ENCODE measurements at regions not wholly inside any gene's neighbourhood (a gene's known extent, or its start where the extent isn't known, plus 50 kb on each side); places are given as distances from the start of the nearest gene placed in this dataset.
"Not testable (repeated sequence)": the region's sequence is repeated elsewhere in the genome, so short reads cannot be mapped to it uniquely, and the experiment has no call there.

DNA sequence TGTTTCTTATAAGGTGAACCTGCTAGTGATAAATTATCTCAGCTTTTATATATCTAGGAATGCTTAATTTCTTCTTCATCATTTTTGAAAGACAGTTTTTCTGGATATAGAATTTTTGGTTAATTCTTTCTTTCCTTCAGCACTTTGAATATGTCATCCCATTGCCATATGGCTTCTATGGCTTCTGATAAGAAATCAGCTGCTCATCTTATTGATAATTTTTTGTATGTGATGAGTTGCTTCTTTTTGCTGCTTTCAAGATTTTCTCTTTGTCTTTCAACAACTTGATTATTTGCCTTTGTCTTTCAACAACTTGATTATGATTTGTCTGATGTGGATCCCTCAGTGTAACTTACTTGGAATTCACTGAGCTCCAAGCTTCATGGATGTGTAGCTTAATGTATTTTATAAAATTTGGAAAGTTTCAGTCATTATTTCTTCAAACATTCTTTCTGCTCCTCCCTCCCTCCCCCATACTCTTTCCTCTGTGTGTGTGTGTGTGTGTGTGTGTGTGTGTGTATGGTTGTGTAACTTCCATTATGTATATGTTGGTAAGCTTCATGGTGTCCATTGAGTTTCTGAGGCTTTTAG, 243.9 kb downstream of the TLE1 start:
- no peaks in the 10 kb centered on the region for H3K27me3 ChIP-seq (ENCODE audit: control insufficient read depth in 1 of 2, insufficient read depth in 2 of 2, low read length in 2 of 2)
- no peaks in the 10 kb centered on the region for H3K36me3 ChIP-seq (ENCODE audit: control insufficient read depth in 1 of 2, insufficient read depth in 2 of 2, low read length in 2 of 2)
- peaks cover 0 to 6% of the 10 kb centered on the region in 2 donors for H3K9me3 ChIP-seq (ENCODE audit: control insufficient read depth in 1 of 2, low read length in 2 of 2)
- H3K27ac ChIP-seq (ENCODE audit: low read depth, low read length), result no peak overlapping the region
- no peaks in the 10 kb centered on the region for H3K4me1 ChIP-seq (ENCODE audit: control insufficient read depth in 1 of 2, insufficient read depth in 2 of 2, low read length in 2 of 2)
- H3K4me3 ChIP-seq (ENCODE audit: low read depth in 1 of 2, low read length in 2 of 2), result no peak overlapping the region
- H3K9ac ChIP-seq (ENCODE audit: low read depth in 1 of 2, low read length in 2 of 2), result no peak overlapping the region

DNA sequence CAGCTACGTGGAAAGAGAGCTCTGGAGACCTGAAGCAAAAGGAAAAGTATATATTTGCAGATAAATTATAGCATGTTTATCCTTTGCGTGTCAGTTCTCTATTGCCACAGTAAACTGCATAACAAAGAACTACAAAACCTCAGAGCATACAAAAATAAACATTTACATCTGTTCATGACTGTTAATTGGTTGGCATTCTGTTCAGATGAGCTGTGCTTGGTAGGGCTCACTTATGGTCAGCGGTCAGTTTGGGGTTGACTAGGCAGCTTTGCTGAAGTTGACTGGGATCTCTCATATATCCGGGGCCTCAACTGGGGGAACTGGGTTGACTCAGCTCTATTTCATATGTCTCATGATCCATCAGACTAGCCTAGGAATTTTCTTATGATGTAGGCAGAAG, 257.7 kb downstream of the TLE1 start:
- Histone ChIP-seq H3K4me1 (ENCODE audit: control insufficient read depth in 1 of 2, insufficient read depth in 2 of 2, low read length in 2 of 2) (no peaks in the 10 kb centered on the region), H3K9me3 (ENCODE audit: control insufficient read depth in 1 of 2, low read length in 2 of 2) (peaks cover 6 to 11% of the 10 kb centered on the region in 2 donors), H3K27me3 (ENCODE audit: control insufficient read depth in 1 of 2, insufficient read depth in 2 of 2, low read length in 2 of 2) (no peaks in the 10 kb centered on the region), H3K36me3 (ENCODE audit: control insufficient read depth in 1 of 2, insufficient read depth in 2 of 2, low read length in 2 of 2) (no peaks in the 10 kb centered on the region), H3K9ac (ENCODE audit: low read depth in 1 of 2, low read length in 2 of 2) (no peak overlapping the region), H3K4me3 (ENCODE audit: low read depth in 1 of 2, low read length in 2 of 2) (no peak overlapping the region), H3K27ac (ENCODE audit: low read depth, low read length) (no peak overlapping the region)

DNA sequence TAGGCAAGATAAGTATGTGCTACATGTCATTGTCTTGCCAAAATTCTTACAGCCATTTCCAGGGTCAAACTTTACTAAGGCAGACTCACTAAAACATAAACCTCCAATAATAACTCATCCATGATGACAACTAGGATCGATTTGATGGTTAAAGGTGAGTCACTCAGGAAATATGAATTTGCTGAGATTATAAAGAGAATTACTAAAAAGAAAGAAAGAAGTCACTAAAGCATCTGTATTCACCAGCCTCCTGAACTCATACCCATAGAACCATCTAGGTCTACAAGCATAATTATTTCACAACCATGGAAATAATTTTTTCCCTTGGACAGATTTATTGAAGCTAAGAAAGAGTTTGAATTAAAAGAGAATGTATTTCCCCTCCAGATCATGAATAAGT, 258.6 kb downstream of the TLE1 start:
- H3K9me3 ChIP-seq (ENCODE audit: control insufficient read depth in 1 of 2, low read length in 2 of 2), result peaks cover 11 to 12% of the 10 kb centered on the region in 2 donors
- H3K27me3 ChIP-seq (ENCODE audit: control insufficient read depth in 1 of 2, insufficient read depth in 2 of 2, low read length in 2 of 2), result no peaks in the 10 kb centered on the region
- H3K4me1 ChIP-seq (ENCODE audit: control insufficient read depth in 1 of 2, insufficient read depth in 2 of 2, low read length in 2 of 2), result no peaks in the 10 kb centered on the region
- H3K4me3 ChIP-seq (ENCODE audit: low read depth in 1 of 2, low read length in 2 of 2), result no peak overlapping the region
- no peaks in the 10 kb centered on the region for H3K36me3 ChIP-seq (ENCODE audit: control insufficient read depth in 1 of 2, insufficient read depth in 2 of 2, low read length in 2 of 2)
- no peak overlapping the region for H3K27ac ChIP-seq (ENCODE audit: low read depth, low read length)
- no peak overlapping the region for H3K9ac ChIP-seq (ENCODE audit: low read depth in 1 of 2, low read length in 2 of 2)

DNA sequence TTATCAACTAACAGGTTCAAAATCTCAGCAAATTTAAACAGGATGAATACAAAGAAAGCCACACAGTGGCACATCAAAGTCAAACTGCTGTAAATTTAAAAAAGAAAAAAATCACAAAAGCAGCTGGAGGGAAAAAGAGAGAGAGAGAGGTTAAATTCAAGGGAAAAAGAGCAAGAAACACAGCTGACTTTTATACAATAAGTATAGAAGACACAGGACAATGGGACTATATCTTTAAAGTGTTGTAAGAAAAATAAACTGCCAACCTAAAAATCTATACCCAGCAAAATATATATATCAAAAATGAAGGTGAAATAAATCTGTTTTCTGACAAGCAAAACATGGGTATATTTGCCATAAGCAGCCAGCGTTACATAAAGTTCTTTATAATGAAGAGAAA, 261.5 kb downstream of the TLE1 start:
- Histone ChIP-seq H3K4me3 (ENCODE audit: low read depth in 1 of 2, low read length in 2 of 2) (no peak overlapping the region), H3K9me3 (ENCODE audit: control insufficient read depth in 1 of 2, low read length in 2 of 2) (peaks cover 11 to 12% of the 10 kb centered on the region in 2 donors), H3K36me3 (ENCODE audit: control insufficient read depth in 1 of 2, insufficient read depth in 2 of 2, low read length in 2 of 2) (no peaks in the 10 kb centered on the region), H3K27me3 (ENCODE audit: control insufficient read depth in 1 of 2, insufficient read depth in 2 of 2, low read length in 2 of 2) (no peaks in the 10 kb centered on the region), H3K4me1 (ENCODE audit: control insufficient read depth in 1 of 2, insufficient read depth in 2 of 2, low read length in 2 of 2) (no peaks in the 10 kb centered on the region), H3K9ac (ENCODE audit: low read depth in 1 of 2, low read length in 2 of 2) (no peak overlapping the region), H3K27ac (ENCODE audit: low read depth, low read length) (no peak overlapping the region)

DNA sequence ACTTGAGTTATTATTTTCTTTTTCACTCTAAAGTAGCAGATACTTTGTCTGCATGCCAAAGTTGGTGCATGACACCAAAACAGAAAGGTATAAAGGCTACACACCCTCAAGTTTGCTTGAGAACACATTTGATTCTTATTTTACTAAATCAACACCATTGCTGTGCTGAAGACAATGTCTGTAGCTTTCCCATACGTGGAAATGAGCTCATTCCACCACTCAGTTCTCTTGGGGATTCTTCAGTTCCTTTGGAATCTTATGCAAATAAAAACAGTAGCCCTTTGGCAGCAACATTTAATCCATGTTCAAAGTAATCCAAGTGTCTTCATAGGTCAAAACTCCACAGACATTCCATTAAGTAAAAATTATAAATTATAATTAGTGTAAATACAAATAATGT, 264.9 kb downstream of the TLE1 start:
- Histone ChIP-seq H3K9ac (ENCODE audit: low read depth in 1 of 2, low read length in 2 of 2) (no peak overlapping the region), H3K27ac (ENCODE audit: low read depth, low read length) (no peak overlapping the region), H3K9me3 (ENCODE audit: control insufficient read depth in 1 of 2, low read length in 2 of 2) (peaks cover 11 to 12% of the 10 kb centered on the region in 2 donors), H3K27me3 (ENCODE audit: control insufficient read depth in 1 of 2, insufficient read depth in 2 of 2, low read length in 2 of 2) (no peaks in the 10 kb centered on the region), H3K4me1 (ENCODE audit: control insufficient read depth in 1 of 2, insufficient read depth in 2 of 2, low read length in 2 of 2) (no peaks in the 10 kb centered on the region), H3K4me3 (ENCODE audit: low read depth in 1 of 2, low read length in 2 of 2) (no peak overlapping the region), H3K36me3 (ENCODE audit: control insufficient read depth in 1 of 2, insufficient read depth in 2 of 2, low read length in 2 of 2) (no peaks in the 10 kb centered on the region)

DNA sequence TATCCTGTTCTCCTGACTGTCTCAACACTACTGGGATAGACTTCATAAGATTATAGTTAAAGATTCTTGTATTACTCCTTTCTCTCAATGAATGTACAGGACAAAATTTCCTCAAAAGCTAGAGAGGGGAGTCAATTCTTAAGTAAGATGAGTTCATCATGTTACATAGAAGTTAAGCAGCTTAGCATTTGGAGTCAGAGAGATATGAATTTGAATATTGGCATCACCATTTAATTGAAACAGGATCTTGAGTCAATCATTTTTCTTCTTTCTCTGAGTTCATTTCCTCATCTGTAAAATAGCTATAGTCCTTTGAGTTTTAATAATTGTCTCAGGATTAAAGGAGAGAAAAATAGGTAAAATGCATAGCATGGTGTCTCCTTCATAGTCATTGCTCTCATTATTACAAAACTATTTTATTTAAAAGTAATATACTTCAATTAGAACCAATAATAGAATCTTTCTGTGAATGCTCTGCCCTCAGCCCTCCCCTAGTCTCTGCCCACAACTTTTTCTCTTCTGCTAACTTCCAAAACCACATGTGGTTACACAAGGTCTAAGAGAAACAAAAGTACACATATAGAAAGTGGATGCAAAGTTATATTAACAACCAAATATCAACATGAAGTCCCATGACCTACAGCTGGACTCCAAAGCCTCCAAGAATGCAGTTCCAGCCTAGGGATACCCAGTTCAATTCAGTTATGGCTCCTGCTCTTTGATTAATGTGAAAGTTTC, 265.6 kb downstream of the TLE1 start:
- Histone ChIP-seq H3K4me3 (ENCODE audit: low read depth in 1 of 2, low read length in 2 of 2) (no peak overlapping the region), H3K4me1 (ENCODE audit: control insufficient read depth in 1 of 2, insufficient read depth in 2 of 2, low read length in 2 of 2) (no peaks in the 10 kb centered on the region), H3K27me3 (ENCODE audit: control insufficient read depth in 1 of 2, insufficient read depth in 2 of 2, low read length in 2 of 2) (no peaks in the 10 kb centered on the region), H3K9me3 (ENCODE audit: control insufficient read depth in 1 of 2, low read length in 2 of 2) (peaks cover 11 to 12% of the 10 kb centered on the region in 2 donors), H3K27ac (ENCODE audit: low read depth, low read length) (no peak overlapping the region), H3K9ac (ENCODE audit: low read depth in 1 of 2, low read length in 2 of 2) (no peak overlapping the region), H3K36me3 (ENCODE audit: control insufficient read depth in 1 of 2, insufficient read depth in 2 of 2, low read length in 2 of 2) (no peaks in the 10 kb centered on the region)

DNA sequence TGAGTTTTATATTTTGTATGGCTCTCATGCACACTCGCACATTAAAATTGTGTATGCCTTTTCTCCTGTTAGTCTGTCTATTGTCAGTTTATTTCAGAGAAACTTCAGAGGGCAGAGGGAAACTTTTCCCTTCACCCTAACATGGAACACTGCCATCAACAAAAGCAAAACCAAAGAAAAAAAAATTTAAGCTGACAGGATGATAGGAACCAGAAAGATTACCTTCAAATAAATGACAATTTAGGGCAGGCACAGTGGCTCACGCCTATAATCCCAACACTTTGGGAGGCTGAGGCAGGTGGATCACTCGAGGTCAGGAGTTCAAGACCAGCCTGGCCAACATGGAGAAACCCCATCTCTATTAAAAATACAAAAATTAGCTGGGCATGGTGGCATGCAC, 268.3 kb downstream of the TLE1 start:
- not testable (repeated sequence) for H3K9ac ChIP-seq (ENCODE audit: low read depth in 1 of 2, low read length in 2 of 2); H3K27me3 ChIP-seq (ENCODE audit: control insufficient read depth in 1 of 2, insufficient read depth in 2 of 2, low read length in 2 of 2); H3K4me3 ChIP-seq (ENCODE audit: low read depth in 1 of 2, low read length in 2 of 2); H3K36me3 ChIP-seq (ENCODE audit: control insufficient read depth in 1 of 2, insufficient read depth in 2 of 2, low read length in 2 of 2); H3K27ac ChIP-seq (ENCODE audit: low read depth, low read length); H3K9me3 ChIP-seq (ENCODE audit: control insufficient read depth in 1 of 2, low read length in 2 of 2); H3K4me1 ChIP-seq (ENCODE audit: control insufficient read depth in 1 of 2, insufficient read depth in 2 of 2, low read length in 2 of 2)

DNA sequence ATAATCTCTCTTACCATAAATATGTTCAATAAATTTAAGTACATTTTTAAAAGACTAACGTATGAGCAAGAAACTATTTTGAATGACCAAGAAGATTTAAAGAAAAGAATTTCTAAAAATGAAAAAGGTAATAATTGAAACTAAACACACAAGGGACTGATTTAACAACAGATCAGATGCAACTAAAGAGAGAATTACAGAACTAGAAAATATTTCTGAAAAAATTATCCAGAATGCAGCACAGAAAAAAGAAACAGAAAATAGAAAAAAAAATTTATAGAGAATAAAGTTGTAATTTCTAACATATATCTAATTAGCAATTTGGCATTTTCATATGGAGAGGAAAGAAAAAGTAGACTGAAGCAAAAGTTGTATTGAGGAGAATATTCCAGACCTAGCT, 269.3 kb downstream of the TLE1 start:
- Histone ChIP-seq H3K9ac (ENCODE audit: low read depth in 1 of 2, low read length in 2 of 2) (no peak overlapping the region), H3K9me3 (ENCODE audit: control insufficient read depth in 1 of 2, low read length in 2 of 2) (no peaks in the 10 kb centered on the region), H3K36me3 (ENCODE audit: control insufficient read depth in 1 of 2, insufficient read depth in 2 of 2, low read length in 2 of 2) (no peaks in the 10 kb centered on the region), H3K4me3 (ENCODE audit: low read depth in 1 of 2, low read length in 2 of 2) (no peak overlapping the region), H3K27me3 (ENCODE audit: control insufficient read depth in 1 of 2, insufficient read depth in 2 of 2, low read length in 2 of 2) (no peaks in the 10 kb centered on the region), H3K27ac (ENCODE audit: low read depth, low read length) (no peak overlapping the region), H3K4me1 (ENCODE audit: control insufficient read depth in 1 of 2, insufficient read depth in 2 of 2, low read length in 2 of 2) (no peaks in the 10 kb centered on the region)

DNA sequence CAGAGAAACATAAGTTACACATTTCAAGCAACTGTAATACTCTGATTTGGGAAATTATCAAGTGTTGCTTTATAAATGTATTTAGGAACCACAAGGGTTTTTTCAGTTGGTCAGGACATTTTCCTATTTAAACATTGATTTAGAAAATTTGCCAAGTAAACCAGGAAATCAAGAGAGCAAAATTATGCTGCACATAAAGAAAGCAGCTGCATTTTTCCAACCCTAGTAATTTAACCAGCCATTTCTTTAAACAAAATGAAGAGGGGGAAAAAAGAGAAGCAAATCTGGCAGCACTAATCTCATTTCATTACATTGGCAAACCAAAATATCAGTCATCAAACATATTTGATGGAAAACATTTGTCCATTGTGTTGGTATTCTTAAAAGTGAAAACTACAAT, 271.4 kb downstream of the TLE1 start:
- H3K36me3 ChIP-seq (ENCODE audit: control insufficient read depth in 1 of 2, insufficient read depth in 2 of 2, low read length in 2 of 2), result no peaks in the 10 kb centered on the region
- H3K4me1 ChIP-seq (ENCODE audit: control insufficient read depth in 1 of 2, insufficient read depth in 2 of 2, low read length in 2 of 2), result no peaks in the 10 kb centered on the region
- H3K9ac ChIP-seq (ENCODE audit: low read depth in 1 of 2, low read length in 2 of 2), result no peak overlapping the region
- no peaks in the 10 kb centered on the region for H3K27me3 ChIP-seq (ENCODE audit: control insufficient read depth in 1 of 2, insufficient read depth in 2 of 2, low read length in 2 of 2)
- H3K4me3 ChIP-seq (ENCODE audit: low read depth in 1 of 2, low read length in 2 of 2), result no peak overlapping the region
- no peaks in the 10 kb centered on the region for H3K9me3 ChIP-seq (ENCODE audit: control insufficient read depth in 1 of 2, low read length in 2 of 2)
- no peak overlapping the region for H3K27ac ChIP-seq (ENCODE audit: low read depth, low read length)

DNA sequence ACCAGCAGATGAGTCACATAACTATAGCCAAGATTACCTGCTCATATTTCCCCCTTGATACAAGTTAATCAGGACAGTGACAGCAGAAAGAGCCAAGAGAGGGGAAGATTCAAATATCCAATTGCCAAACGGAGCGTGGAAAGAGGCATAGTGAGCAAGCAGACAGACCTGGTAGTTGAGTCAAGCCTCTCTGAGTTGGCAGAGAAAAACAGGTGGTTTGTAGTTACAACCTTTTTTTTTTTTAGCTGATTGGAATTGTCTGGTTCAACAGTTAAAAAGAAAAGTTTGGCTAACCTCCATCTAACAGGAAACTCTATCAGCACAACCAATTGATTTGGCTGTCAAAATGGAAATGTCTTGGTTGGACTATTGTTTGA, 272.1 kb downstream of the TLE1 start:
- H3K4me3 ChIP-seq (ENCODE audit: low read depth in 1 of 2, low read length in 2 of 2), result no peak overlapping the region
- H3K27ac ChIP-seq (ENCODE audit: low read depth, low read length), result no peak overlapping the region
- no peak overlapping the region for H3K9ac ChIP-seq (ENCODE audit: low read depth in 1 of 2, low read length in 2 of 2)
- no peaks in the 10 kb centered on the region for H3K27me3 ChIP-seq (ENCODE audit: control insufficient read depth in 1 of 2, insufficient read depth in 2 of 2, low read length in 2 of 2)
- H3K36me3 ChIP-seq (ENCODE audit: control insufficient read depth in 1 of 2, insufficient read depth in 2 of 2, low read length in 2 of 2), result no peaks in the 10 kb centered on the region
- H3K9me3 ChIP-seq (ENCODE audit: control insufficient read depth in 1 of 2, low read length in 2 of 2), result no peaks in the 10 kb centered on the region
- no peaks in the 10 kb centered on the region for H3K4me1 ChIP-seq (ENCODE audit: control insufficient read depth in 1 of 2, insufficient read depth in 2 of 2, low read length in 2 of 2)
